CMK (cell line): ENCODE measurements at regions not wholly inside any gene's neighbourhood (a gene's known extent, or its start where the extent isn't known, plus 50 kb on each side); places are given as distances from the start of the nearest gene placed in this dataset.

ENCODE experiments used
- DNase-seq: peaks from one replicate; pipeline ENCODE4 v3.0.0-alpha.2; 2010; ENCODE audit warnings: low read depth

- DNase-seq, result no peak
Observed at GRCh38 chrX:11056322-11057176, 54.6 kb upstream of the HCCS start.

GRCh38 chrX:11059933-11060332, 51.2 kb upstream of the HCCS start:
- DNase-seq, result no peak
